ENCODE measurements at regions not wholly inside any gene's neighbourhood (a gene's known extent, or its start where the extent isn't known, plus 50 kb on each side); places are given as distances from the start of the nearest gene placed in this dataset.

DNA sequence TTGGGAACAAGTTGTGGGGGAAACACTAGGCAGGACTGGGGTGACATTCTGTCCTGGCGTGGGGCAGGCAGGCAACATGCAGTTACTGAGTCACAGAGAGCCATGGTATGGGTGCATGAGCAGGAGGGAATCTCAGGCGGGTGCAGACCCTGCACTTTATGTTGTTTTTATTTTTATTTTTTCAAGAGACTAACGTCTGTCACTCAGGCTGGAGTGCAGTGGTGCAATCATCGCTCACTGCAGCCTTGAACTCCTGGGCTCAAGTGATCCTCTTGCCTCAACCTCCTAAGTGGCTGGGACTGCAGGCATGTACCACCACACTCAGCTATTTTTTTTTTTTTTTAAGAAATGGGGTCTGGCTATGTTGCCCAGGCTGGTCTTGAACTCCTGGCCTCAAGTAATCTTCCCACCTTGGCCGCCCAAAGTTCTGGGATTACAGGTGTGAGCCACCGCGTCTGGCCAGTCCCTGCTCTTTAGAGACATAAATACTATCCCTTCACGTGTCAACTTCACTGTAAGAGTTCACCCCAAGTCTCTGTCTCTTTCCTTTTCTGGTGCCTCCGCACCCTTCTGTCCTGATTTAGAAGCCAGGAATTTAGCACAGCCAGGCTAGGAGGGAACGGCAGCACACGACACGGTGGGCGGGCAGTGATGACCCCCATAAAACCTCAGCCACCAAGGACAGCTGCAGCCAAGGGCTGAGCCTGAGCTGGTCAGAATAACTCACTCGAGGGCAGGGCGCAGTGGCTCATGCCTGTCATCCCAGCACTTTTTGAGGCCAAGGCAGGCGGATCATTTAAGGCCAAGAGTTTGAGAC lies 72.8 kb upstream of the IQSEC1 start:
- TF ChIP-seq, protein P1, sequence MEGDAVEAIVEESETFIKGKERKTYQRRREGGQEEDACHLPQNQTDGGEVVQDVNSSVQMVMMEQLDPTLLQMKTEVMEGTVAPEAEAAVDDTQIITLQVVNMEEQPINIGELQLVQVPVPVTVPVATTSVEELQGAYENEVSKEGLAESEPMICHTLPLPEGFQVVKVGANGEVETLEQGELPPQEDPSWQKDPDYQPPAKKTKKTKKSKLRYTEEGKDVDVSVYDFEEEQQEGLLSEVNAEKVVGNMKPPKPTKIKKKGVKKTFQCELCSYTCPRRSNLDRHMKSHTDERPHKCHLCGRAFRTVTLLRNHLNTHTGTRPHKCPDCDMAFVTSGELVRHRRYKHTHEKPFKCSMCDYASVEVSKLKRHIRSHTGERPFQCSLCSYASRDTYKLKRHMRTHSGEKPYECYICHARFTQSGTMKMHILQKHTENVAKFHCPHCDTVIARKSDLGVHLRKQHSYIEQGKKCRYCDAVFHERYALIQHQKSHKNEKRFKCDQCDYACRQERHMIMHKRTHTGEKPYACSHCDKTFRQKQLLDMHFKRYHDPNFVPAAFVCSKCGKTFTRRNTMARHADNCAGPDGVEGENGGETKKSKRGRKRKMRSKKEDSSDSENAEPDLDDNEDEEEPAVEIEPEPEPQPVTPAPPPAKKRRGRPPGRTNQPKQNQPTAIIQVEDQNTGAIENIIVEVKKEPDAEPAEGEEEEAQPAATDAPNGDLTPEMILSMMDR (IDR thresholded peaks at IDR 0.05), result no peak
- TF ChIP-seq POLR2A (IDR thresholded peaks at IDR 0.05), result no peak
